NCI-H1105 treated with DMSO at 0.1 percent for 48 hours (cell line): ENCODE measurements at regions not wholly inside any gene's neighbourhood (a gene's known extent, or its start where the extent isn't known, plus 50 kb on each side); places are given as distances from the start of the nearest gene placed in this dataset.

ENCODE experiments used
- DNase-seq: peaks from one replicate; lab custom pipeline; 2025; lab: John Stamatoyannopoulos, UW

GRCh38 chr17:68660302-68660701 lies 59.1 kb upstream of the FAM20A start:
- DNase-seq = no peak

- DNase-seq = no peak
Measured at GRCh38 chr17:68658999-68659780, 58.0 kb upstream of the FAM20A start.

DNA sequence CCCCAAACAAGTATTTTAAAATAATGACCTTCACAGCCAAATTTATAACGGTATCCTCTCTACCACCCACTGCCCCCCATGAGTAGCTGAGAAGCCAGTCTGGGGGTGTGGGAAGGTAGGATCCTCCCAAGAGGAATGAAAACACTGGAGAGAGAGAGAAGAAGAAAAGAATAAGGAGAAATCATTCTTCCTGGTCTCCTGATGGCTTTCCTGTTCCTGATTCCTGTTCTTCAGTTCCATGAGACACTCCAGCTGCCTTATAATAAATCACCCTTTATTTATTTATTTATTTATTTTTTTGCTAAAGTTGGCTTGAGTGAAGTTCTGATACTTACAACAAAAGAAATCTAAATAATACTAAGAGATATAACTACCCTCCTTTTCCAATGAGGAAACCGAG lies 56.4 kb upstream of the FAM20A start:
- no peak for DNase-seq

- no peak for DNase-seq
Measured at GRCh38 chr17:68657166-68657565, 56.0 kb upstream of the FAM20A start.

- no peak for DNase-seq
Measured at GRCh38 chr17:68656666-68657065, 55.5 kb upstream of the FAM20A start.
